T-helper 1 cell treated with Interleukin-12 subunit alpha and Interleukin-12 subunit beta and Interleukin-4 antibody, amounts not matched to agents 30 ng/mL and 1 ng/mL, for 36 hours (primary cell): ENCODE measurements at regions not wholly inside any gene's neighbourhood (a gene's known extent, or its start where the extent isn't known, plus 50 kb on each side); places are given as distances from the start of the nearest gene placed in this dataset.

Source experiments
- intact Hi-C: fragments of 100-400 bp; cut with micrococcal nuclease; formaldehyde crosslinking; loops from one replicate; pipeline ENCODE4 v1.15.1; 2024

DNA sequence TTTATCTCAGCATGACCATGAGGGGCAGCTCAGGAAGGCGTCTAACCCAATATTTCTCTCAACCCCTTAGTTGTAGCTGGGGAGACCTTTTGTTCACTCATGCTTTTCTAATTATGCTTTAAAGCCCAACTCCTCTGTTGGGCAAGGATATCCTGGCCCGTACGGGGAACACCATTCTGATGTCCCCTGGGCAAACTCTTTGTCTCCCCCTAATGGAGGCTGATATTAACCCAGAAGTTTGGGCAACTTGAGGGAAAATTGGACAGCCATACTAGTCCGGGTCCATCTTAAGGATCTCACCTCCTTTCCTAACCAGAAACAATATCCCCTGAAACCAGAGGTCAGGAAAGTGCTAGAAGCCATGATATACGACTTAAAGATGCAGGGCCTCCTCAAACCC lies 143.7 kb upstream of the COX10 start:
- intact Hi-C loops: no loop called here

DNA sequence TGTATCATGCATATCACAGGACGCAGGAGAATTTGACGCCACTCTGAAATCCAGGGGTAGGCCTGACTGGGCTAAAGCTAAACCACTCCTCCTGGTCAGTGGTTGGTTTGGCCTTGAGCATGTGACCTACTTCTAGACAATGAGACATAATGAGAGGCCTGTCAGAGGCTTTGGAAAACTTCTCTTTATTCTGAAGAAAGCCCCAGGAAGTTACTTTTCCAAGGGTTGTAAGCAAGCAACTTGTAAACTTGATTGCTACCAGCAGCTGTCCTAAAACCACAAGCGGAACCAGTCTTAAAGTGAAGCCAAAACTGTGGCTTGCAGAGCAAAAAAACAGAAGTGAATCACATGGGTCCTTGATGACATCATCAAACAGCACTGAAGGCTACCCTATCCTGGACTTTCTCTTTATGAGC lies 138.2 kb upstream of the COX10 start:
- intact Hi-C loops: no loop called here

DNA sequence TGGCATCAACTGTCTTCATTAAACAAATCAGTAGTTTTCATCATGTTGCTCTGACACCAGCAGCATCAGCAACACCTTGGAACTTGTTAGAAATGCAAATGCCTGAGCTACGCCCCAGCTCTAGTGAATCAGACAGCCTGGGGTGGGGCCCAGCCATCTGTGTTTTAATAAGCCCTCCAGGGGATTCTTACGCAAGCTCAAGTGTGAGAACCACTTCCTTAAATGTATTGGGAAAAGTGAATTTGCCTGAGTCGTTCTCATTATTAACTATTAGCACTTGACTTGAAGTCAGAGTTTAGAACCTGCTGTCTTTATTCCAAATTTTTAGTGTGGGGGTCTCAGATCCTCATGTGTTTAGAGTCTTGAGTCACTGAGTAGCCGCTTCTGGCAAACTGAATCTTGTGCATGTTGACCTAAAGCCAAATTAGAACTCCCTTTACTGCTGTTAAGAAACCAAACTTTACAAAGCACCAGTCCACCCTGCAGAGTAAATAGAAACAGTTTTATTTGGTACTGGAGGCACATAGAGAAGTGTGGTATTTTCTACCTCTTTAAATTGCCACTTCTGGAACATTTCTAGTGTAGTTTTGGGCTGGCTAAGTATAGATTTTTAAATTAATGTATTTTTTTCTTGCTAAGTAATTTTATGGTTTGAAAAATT lies 137.4 kb upstream of the COX10 start:
- intact Hi-C loops: no loop called here

DNA sequence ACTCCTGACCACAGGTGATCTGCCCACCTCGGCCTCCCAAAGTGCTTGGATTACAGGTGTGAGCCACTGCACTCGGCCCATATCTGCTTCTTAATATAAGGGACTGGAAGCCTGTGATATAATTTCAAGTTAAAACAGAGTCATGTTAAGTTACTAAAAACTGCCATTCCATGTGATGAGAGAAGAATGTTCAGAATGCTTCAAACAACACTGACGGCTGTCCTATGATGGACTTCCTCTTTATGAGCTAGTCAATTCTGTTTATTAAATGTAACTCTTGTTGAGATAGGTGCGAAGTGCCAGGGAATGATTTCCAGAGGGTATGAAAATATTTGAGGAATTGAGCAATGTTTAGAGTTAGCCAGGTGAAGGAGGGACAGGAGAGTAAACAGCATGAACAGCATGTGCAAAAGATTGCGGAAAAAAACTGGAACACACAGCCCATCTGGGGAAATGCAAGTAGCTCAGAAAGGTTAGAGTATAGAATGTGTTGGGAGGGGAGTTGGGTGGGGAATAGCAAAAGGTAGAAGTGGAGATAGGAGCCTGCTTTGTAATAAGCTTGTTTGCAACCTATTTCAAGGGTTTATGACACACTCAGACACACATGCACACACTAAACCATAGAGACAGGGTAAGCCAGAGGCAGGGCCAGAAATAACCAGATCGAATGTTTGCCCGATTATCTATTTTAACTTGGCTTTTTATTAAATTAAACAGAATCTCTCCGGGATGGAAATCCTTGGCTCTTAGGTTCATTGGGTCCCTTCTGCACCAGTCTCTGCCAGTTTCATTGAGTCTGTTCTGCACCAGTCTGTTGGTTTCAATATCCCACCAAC lies 135.6 kb upstream of the COX10 start:
- intact Hi-C loops: no loop called here

DNA sequence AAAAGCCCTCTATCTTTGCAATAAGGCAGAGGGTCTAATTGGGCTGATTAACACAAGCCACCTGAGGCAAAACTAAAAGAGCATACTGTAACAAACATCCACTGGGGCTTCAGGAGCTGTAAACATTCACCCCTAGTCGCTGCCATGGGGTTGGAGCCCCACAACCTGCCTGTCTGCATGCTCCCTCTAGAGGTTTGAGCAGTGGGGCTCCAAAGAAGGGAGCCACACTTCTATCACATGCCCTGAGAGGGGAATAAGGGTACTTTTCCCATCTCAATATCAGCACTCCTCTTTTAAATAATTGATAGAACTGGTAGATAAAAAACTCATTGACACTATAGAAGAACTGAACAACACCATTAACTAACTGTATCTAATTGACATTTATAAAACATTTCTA lies 130.1 kb upstream of the COX10 start:
- intact Hi-C loops: no loop called here

DNA sequence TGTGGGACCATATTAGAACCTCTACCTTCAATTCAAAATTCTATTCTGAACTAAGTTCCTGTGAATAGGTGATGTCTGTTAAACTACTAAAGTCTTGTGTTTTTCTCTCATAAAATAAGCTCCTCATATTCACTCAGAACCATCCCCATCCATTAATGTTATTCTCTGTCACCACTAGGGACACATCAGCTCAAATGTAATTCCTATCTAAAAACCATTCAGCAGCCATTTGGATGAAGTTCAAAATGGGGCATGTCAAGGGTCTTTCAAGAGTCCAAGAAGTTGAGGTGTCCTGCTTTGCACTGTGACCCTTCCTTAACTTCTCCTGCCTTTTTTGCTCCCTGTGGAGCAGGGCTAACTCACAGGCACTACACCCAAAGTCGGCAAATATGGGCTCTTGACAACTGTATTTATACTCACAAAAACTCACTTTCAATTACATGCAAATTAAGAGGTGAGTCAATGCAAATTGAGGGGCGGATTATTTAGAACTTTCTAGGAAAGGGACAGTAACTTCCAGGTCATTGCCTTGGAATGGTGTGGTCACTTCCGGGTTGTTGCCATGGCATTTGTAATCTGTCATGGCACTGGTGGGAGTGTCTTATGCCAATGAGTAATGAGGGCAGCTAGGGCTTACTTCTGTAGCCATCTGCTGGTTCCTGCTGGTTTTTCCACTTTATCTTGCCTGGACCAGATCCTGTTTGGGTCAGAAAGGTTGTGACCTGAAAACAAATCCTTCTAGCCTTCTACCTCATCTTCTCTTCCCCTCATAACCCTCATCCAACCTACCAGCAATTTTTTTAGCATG lies 128.2 kb upstream of the COX10 start:
- intact Hi-C loops: no loop called here

DNA sequence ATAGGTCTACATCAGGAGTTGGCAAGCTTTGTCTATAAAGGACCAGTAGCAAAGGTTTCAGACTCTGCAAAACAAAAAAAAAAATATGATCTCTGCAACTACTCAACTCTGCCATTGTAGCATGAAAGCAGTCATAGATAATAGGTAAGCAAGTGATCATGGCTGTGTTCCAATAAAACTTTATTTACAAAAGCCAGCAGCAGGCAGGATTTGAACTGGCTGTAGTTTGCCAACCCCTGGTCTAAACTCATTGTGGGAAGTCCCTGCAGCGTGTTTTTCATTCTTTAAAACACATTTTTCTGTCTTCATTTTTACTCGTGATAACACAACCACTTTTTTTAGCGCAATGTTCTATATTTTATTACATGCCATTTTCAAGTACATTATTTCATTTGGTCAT lies 127.5 kb upstream of the COX10 start:
- intact Hi-C loops: no loop called here

DNA sequence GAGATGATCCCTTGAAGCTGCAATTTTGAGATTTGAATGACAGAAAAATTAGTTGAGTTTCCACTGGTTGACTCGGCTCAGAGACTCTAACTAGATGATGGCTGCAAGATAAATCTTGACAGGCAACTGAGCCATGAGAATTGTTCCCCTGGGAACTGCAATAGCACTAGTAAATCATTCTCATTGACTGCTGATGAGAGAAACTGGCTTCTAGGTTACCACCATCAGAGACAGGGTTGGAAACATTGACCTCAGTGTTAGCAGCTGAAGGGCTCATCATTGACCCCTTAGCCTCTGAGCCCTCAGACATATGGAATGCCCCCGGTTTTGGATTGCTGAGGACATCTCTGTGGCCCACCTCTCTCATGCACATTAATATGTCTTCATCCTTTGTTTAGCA lies 125.4 kb upstream of the COX10 start:
- intact Hi-C loops: no loop called here

DNA sequence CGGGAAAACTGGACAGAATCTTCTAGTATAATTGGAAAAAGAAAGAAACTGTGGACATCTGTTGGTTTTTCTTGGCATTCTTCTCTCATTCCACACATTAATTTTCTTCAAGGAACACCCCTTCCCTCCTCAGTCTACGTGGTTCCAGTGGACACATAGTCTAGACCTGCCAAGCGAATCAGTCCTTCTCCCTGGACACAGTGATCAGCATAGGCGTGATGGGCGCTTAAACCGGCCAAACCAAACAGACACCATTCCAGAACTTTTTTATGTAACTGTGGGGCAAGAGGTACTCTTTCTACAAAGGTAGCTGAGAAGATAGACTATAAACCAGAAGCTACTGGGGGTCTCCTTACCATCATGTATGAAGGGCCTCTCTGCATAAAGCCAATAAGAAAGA lies 121.8 kb upstream of the COX10 start:
- intact Hi-C loops: no loop called here

DNA sequence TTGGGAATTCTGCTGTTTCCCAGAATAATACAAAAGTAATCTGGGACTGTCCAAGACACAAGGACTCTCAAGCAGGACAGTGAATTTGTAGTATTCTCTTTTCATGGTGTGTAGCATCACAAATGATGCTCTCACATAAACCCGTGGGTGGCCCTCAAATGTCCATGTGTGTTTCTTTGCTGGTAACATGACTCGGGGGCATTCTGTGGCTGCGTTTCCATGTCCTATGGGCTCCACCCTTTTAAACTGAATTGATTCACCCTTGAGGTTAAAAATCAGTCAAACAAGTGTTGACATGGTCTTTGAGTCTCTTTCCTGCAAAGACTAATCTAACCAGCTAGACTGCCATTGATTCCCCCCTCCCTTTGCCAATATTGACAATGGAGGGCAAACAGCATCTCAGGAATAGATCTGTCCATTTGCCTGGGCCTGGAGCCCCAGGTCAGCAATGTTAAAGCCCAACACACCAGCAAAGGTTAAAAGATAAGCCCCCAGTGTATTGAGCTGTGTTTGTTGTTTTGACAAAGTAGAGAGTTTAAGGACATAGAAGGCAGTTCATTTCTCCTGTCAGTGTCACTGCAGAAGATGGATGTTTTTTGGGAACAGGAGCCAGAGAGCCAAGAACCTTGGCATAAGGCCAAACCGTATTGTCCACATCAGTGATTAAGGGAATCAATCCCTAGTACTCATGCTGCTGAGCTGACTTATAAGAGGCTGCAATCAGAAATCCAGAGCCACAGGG lies 117.1 kb upstream of the COX10 start:
- intact Hi-C loops: no loop called here

DNA sequence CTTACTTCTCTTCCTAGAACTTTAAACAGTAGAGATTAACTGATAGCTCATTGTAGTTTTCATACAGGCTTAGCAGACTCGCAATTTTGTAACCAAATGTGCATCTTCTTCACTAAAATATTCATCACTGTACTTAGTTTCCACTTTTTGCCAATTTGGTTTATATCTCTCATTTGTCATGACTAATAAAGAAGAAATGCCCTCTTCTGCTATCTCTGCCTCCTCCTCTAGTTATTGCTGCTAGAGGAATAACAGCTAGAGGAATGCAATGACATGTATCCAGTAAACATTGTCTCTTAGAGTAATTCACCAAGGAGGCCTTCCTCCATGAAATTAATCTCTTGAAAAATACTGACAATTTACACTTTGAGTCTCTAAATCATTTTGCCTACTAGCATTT lies 115.5 kb upstream of the COX10 start:
- intact Hi-C loops: no loop called here

DNA sequence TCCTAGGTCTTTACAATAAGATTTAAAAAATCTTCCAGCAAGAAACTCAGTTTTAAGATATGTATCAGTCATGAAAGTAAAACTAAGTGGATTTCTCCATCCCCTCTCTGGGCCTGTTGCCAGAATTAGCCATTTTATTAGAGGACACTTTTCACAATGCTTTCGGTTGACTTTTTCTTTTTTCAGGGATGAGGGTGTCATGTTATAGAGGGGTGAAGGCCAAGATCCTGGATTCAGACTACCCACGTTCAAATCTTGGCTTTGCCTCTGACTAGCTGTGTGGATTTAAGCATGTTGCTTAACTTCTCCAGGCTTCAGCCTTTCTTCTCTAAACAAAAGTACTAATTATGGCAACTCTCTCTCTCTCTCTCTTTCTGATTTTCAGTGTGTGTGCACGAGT lies 111.7 kb upstream of the COX10 start:
- intact Hi-C loops: no loop called here

DNA sequence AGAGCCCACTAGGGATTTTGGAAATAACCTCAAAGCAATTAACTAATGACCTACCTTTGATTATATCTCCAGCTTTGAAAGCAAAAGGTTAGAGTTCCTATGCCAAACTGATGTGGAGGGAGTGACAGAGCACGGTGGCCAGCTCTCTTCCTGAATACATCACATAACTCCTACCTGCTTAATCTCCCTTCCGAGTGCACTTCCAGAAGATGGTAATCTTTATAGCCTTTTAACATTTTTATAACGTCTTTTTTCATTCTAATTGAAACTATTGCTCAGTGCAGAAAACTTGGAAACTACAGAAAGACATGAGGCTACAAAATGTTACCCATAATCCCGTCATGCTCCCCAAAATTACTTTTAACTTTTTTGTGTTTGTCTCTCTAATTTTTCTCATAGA lies 110.5 kb upstream of the COX10 start:
- intact Hi-C loops: no loop called here

DNA sequence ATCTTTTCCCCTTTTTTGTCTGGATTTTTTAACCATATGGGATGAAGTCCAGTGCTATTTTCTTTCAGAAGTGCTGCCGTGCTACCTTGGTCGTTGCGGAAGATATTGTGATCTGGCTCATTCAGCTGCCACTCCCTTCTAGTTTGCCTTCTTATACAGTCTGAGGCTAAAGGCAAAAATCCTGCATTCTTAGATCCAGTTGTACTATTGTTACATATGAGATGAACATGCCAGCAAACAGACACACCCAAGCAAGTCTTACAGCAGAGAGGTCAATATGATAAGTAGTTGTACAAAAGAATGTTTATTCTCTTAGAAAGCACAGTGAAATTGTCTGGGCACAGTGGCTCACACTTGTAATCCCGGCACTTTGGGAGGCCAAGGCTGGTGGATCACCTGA lies 108.0 kb upstream of the COX10 start:
- intact Hi-C loops: no loop called here

DNA sequence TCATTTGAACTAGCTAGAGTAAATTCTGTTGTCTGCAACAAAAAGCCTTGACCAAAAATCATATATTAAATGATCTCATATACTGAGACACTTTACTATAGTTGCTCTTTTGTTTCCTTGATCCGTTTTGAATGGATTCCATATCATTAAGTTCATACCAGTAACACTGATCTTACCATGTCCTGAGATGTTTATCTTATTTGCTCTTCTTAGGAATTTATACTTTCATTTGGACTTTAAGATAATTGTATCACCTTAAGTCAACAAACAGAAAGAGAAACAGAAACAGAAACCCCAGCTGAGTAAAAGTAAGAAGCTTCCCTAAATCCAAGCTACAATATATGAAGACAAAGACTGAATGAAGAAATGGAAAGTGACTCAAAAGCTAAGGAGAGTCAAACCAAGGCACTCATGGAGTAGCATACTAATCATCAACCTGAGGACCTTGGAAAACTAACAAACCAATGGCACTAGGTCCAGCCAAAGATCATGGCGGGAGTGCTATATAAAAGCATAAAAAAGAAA lies 106.5 kb upstream of the COX10 start:
- intact Hi-C loops: loop anchor here (1.0 to 2.0 kb wide), 2 partner anchors 238 to 453 kb away; no protein-coding TSS in a partner anchor

DNA sequence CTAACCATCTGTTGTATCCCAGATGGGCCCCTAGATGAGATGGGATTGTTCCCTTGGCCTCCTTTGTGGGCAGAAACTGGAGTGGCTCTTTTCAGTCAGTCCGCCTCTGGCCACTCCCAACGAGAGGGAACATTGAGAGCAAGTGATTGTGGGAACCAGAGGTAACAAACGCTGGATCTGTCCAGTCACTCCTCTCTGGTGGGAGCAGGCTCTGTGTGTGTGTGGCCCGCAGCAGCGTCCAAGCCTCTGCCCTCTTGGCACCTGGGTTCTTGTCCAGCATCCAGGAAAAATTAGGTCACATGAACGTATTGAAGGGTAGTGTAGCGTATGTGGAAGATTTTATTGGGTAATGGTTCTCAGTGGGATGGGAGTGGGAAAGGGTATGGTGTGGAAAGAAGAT lies 101.9 kb upstream of the COX10 start:
- intact Hi-C loops: no loop called here

DNA sequence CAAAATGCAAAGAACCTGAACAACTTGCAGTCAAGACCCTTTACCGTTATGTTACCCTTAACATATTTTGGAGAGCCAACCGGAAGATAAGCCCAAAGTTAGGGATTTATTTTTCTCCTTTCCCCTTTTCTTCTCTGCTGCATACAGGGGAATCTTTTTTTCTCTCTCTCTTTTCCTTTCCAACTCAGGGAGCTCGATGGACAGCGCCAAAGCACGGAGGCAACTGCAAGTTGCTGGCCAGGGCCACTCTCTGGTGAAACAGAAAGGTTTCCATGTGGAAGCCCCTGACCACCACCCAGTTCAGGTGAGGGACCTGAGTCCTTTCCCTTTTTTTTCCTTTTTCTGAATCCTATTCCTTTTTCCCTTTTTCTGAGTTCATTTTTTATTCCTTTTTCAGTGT lies 98.8 kb upstream of the COX10 start:
- intact Hi-C loops: no loop called here

DNA sequence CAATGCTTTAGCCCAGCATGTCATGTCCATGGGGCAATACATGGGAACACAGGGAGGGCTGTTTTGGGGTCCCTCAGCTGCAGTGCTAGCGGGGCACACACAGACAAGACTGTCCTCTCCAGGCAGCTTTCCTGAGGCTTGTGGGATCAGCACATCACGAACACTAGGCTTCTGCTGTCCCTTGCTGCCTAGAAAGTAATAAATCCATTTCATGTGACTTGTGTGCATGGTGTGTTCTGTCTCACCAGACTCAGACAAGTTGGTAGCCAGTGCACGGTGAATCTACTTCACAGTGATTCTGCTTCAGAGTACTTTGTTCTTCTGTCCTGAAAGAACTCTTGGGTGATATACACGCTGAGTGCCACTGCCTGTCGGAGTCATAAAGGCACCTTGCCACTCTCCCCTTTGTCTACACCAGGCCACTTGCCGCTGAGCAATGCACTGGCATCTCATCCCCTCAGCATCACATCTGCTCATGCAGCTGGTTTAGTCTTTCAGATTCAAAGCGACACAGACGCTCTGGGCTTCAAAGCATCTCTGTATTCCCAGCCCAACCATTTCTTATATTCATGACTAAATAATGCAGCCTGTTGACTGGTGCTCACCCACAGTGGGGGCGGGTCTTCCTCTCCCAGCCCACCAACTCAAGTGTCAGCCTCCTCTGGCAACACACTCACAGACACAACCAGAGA lies 95.2 kb upstream of the COX10 start:
- intact Hi-C loops: no loop called here

DNA sequence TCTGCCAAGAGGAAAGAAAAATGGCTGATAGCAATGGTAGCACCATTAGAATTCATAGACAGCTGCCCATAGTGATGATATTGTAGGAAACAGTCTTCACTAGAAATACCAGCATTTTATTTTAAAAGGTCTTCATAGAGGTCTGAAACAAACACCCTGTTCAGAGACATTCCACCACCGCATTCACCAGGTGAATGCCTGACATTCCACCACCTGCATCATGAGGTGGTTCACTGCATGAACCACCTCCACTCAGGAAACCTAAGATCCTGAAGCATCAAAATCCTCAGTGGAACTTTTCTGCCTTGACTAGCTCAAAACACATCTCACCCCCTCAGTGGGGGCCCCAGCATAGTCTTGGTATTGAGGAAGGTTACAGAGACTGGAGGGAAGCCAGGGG lies 91.5 kb upstream of the COX10 start:
- intact Hi-C loops: no loop called here

DNA sequence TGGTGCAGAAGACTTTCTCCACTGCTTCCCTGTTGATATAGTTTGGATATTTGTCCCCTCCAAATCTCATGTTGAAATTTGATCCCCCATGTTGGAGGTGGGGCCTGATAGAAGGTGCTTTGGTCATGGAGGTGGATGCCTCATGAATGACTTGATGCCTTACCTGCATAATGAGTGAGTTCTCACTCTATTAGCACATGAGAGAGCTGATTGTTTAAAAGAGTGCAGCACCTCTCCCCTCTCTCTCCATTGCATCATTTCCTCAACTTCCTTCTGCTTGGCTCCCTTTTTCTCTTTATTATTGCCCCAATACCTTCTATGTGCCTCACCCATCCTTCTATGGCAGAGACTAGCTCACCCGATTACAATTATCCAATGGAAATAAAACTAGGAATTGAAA lies 90.8 kb upstream of the COX10 start:
- intact Hi-C loops: no loop called here

DNA sequence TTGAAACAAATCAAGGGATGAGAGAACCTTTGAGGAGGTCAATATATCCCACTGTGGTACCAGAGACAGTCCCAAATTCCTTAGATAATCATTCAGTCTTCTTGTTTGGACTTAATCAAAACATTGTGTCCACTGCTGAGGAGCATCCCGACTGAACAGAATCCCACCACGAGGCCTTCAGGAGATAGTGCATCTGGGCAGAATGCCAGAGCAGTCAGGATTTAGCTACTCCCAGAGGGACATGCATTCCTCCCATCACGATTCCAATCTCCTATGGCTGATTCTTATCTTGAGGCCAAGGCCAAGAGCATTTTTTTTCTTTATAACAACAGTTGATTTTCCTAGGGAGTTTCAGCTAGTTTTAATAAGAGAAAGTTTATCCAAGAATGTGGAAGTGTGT lies 87.4 kb upstream of the COX10 start:
- intact Hi-C loops: no loop called here
